PC-9 (cell line): ENCODE measurements at regions not wholly inside any gene's neighbourhood (a gene's known extent, or its start where the extent isn't known, plus 50 kb on each side); places are given as distances from the start of the nearest gene placed in this dataset.

Source experiments
- BruUV-seq: library from RNA; stranded (reverse); fragments of 400-500 nt; replicated peaks from 2 replicates; lab custom pipeline; 2021; lab: Mats Ljungman, UMichigan
- CTCF ChIA-PET: fragments of 300-600 bp; sonication (Branson Sonifier 250); formaldehyde crosslinking; loops from one replicate; lab custom pipeline; 2022; ENCODE audit warnings: antibody characterized with exemption; lab: Charles Lee
- POLR2A ChIA-PET: fragments of 300-600 bp; sonication (Branson Sonifier 250); formaldehyde crosslinking; loops from one replicate; lab custom pipeline; 2022; ENCODE audit warnings: antibody characterized with exemption; ENCODE audit not compliant: unreplicated experiment; lab: Charles Lee
- DNase-seq, 2 experiments: peaks; one replicate each; pipeline versions ENCODE4 v3.0.0 to v3.0.0-alpha.2; 2015 to 2022; ENCODE audit warnings: mixed read lengths in 1 of 2
- H2AFZ ChIP-seq: fragments of 200-600 bp; sonication (generic); 2 replicates; pipeline ENCODE4 v1.8.1; 2017; ENCODE audit warnings: antibody characterized with exemption
- H3F3A ChIP-seq: fragments of 200-600 bp; sonication (generic); 2 replicates; pipeline ENCODE4 v1.8.1; 2017; ENCODE audit warnings: antibody characterized with exemption, mild to moderate bottlenecking, low read depth; ENCODE audit not compliant: insufficient read depth
- H3K27ac ChIP-seq: fragments of 200-600 bp; sonication (generic); 2 replicates; pipeline ENCODE4 v1.6.1; 2016; ENCODE audit warnings: mixed run types
- H3K27me3 ChIP-seq: fragments of 200-600 bp; sonication (generic); 2 replicates; pipeline ENCODE4 v1.6.1; 2016; ENCODE audit warnings: low read depth, mixed run types; ENCODE audit not compliant: insufficient read depth
- H3K36me3 ChIP-seq: fragments of 200-600 bp; sonication (generic); 2 replicates; pipeline ENCODE4 v1.6.1; 2016; ENCODE audit warnings: low read depth, mixed run types
- H3K4me1 ChIP-seq: fragments of 200-600 bp; sonication (generic); replicated peaks from 2 replicates; pipeline ENCODE4 v1.6.1; 2016; ENCODE audit warnings: mixed run types; ENCODE audit not compliant: insufficient read depth
- H3K4me2 ChIP-seq: fragments of 200-600 bp; sonication (generic); 2 replicates; pipeline ENCODE4 v1.6.1; 2017; ENCODE audit warnings: mixed run types
- H3K4me3 ChIP-seq: fragments of 200-600 bp; sonication (generic); 2 replicates; pipeline ENCODE4 v1.6.1; 2016; ENCODE audit warnings: mixed run types
- H3K79me2 ChIP-seq: fragments of 200-600 bp; sonication (generic); 2 replicates; pipeline ENCODE4 v1.6.1; 2017; ENCODE audit warnings: low read depth, mixed run types
- H3K9me2 ChIP-seq: fragments of 200-600 bp; sonication (generic); 2 replicates; pipeline ENCODE4 v1.8.1; 2017; ENCODE audit warnings: mild to moderate bottlenecking; ENCODE audit not compliant: insufficient read depth
- H3K9me3 ChIP-seq: fragments of 200-600 bp; sonication (generic); 2 replicates; pipeline ENCODE4 v1.8.1; 2016; ENCODE audit warnings: low read depth; ENCODE audit not compliant: insufficient read depth
- H4K20me1 ChIP-seq: fragments of 200-600 bp; sonication (generic); 2 replicates; pipeline ENCODE4 v1.8.1; 2017; ENCODE audit not compliant: insufficient read depth
- CTCF ChIP-seq: fragments of 200-600 bp; sonication (generic); conservative IDR thresholded peaks from 2 replicates; pipeline ENCODE4 v1.6.1; 2017; ENCODE audit warnings: mixed run types, antibody characterized with exemption, mild to moderate bottlenecking, moderate library complexity
- EZH2 ChIP-seq: fragments of 200-600 bp; sonication (generic); IDR thresholded peaks from 2 replicates; pipeline ENCODE4 v1.8.0; 2017; ENCODE audit warnings: antibody characterized with exemption, low read depth
- intact Hi-C: fragments of 100-400 bp; cut with micrococcal nuclease; formaldehyde crosslinking; loops from one replicate; pipeline ENCODE4 v1.10.0; 2022; ENCODE audit not compliant: unreplicated experiment

GRCh38 chr3:81295906-81296577, 465.4 kb downstream of the GBE1 start:
- H3K27ac ChIP-seq, result no peak overlapping the region
- no peaks in the 10 kb centered on the region for H3K79me2 ChIP-seq
- H3K9me3 ChIP-seq, result no peaks in the 10 kb centered on the region
- no peaks in the 10 kb centered on the region for H3K27me3 ChIP-seq
- H3K4me1 ChIP-seq, result no peaks in the 10 kb centered on the region
- BruUV-seq, result no TSS peak
- H3K4me3 ChIP-seq, result no peak overlapping the region
- no peaks in the 10 kb centered on the region for H3K9me2 ChIP-seq
- no peak for TF ChIP-seq CTCF
- no peak for TF ChIP-seq EZH2
- no peaks in the 10 kb centered on the region for H3F3A ChIP-seq
- no peak overlapping the region for H2AFZ ChIP-seq
- POLR2A ChIA-PET, result no interaction called here
- no peak overlapping the region for H3K4me2 ChIP-seq
- H4K20me1 ChIP-seq, result no peaks in the 10 kb centered on the region
- CTCF ChIA-PET, result no interaction called here
- H3K36me3 ChIP-seq, result no peaks in the 10 kb centered on the region
- intact Hi-C loops, result no loop called here
- no peak for DNase-seq

GRCh38 chr3:81293156-81293555, 468.3 kb downstream of the GBE1 start:
- no peaks in the 10 kb centered on the region for H3K4me1 ChIP-seq
- no peak for TF ChIP-seq EZH2
- no peak for TF ChIP-seq CTCF
- no peaks in the 10 kb centered on the region for H3K79me2 ChIP-seq
- H3K36me3 ChIP-seq, result no peaks in the 10 kb centered on the region
- no peak overlapping the region for H3K27ac ChIP-seq
- no peaks in the 10 kb centered on the region for H3F3A ChIP-seq
- BruUV-seq, result no TSS peak
- H3K4me3 ChIP-seq, result no peak overlapping the region
- ChIA-PET CTCF (no interaction called here), POLR2A (no interaction called here)
- intact Hi-C loops, result no loop called here
- H3K9me3 ChIP-seq, result no peaks in the 10 kb centered on the region
- no peaks in the 10 kb centered on the region for H4K20me1 ChIP-seq
- DNase-seq, result no peak
- H3K4me2 ChIP-seq, result no peak overlapping the region
- H2AFZ ChIP-seq, result no peak overlapping the region
- H3K27me3 ChIP-seq, result no peaks in the 10 kb centered on the region
- no peaks in the 10 kb centered on the region for H3K9me2 ChIP-seq

- ChIA-PET CTCF (no interaction called here), POLR2A (no interaction called here)
- H2AFZ ChIP-seq, result no peak overlapping the region
- intact Hi-C loops, result no loop called here
- no peaks in the 10 kb centered on the region for H3K4me1 ChIP-seq
- H3K27ac ChIP-seq, result no peak overlapping the region
- H3K36me3 ChIP-seq, result no peaks in the 10 kb centered on the region
- H3K4me2 ChIP-seq, result no peak overlapping the region
- H3K4me3 ChIP-seq, result no peak overlapping the region
- no peaks in the 10 kb centered on the region for H3F3A ChIP-seq
- H3K79me2 ChIP-seq, result no peaks in the 10 kb centered on the region
- TF ChIP-seq EZH2, result no peak
- no peak for TF ChIP-seq CTCF
- no peaks in the 10 kb centered on the region for H3K27me3 ChIP-seq
- no TSS peak for BruUV-seq
- no peaks in the 10 kb centered on the region for H4K20me1 ChIP-seq
- H3K9me2 ChIP-seq, result no peaks in the 10 kb centered on the region
- DNase-seq, result no peak
- H3K9me3 ChIP-seq, result no peaks in the 10 kb centered on the region
These were observed 469.9 kb downstream of the GBE1 start for GRCh38 chr3:81291586-81291985.
